ENCODE measurements at regions not wholly inside any gene's neighbourhood (a gene's known extent, or its start where the extent isn't known, plus 50 kb on each side); places are given as distances from the start of the nearest gene placed in this dataset.

- no peak overlapping the region for H3K4me2 ChIP-seq (ENCODE audit: low read depth, low read length, poor library complexity, severe bottlenecking)
- H3K9me3 ChIP-seq (ENCODE audit: insufficient read depth, low read length): no peaks in the 10 kb centered on the region
- no peaks in the 10 kb centered on the region for H3K36me3 ChIP-seq (ENCODE audit: low read length)
- H4K20me1 ChIP-seq (ENCODE audit: low read depth, low read length): no peaks in the 10 kb centered on the region
- no peak overlapping the region for H2AFZ ChIP-seq (ENCODE audit: low read depth, low read length, severe bottlenecking)
- H3K27ac ChIP-seq (ENCODE audit: low read depth, low read length): no peak overlapping the region
- H3K9ac ChIP-seq (ENCODE audit: low read length): no peak overlapping the region
- H3F3A ChIP-seq (ENCODE audit: insufficient read depth): no peaks in the 10 kb centered on the region
- H3K9me2 ChIP-seq (replicated peaks; ENCODE audit: insufficient read depth, low read length): no peaks in the 10 kb centered on the region
- H3K4me3 ChIP-seq (ENCODE audit: insufficient read depth, low read length, poor library complexity, severe bottlenecking): no peak overlapping the region
- no peaks in the 10 kb centered on the region for H3K27me3 ChIP-seq (ENCODE audit: low read length)
- TF ChIP-seq, protein P1, sequence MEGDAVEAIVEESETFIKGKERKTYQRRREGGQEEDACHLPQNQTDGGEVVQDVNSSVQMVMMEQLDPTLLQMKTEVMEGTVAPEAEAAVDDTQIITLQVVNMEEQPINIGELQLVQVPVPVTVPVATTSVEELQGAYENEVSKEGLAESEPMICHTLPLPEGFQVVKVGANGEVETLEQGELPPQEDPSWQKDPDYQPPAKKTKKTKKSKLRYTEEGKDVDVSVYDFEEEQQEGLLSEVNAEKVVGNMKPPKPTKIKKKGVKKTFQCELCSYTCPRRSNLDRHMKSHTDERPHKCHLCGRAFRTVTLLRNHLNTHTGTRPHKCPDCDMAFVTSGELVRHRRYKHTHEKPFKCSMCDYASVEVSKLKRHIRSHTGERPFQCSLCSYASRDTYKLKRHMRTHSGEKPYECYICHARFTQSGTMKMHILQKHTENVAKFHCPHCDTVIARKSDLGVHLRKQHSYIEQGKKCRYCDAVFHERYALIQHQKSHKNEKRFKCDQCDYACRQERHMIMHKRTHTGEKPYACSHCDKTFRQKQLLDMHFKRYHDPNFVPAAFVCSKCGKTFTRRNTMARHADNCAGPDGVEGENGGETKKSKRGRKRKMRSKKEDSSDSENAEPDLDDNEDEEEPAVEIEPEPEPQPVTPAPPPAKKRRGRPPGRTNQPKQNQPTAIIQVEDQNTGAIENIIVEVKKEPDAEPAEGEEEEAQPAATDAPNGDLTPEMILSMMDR (IDR thresholded peaks at IDR 0.05; ENCODE audit: insufficient read depth, low read length, poor library complexity, severe bottlenecking): no peak
- no peak for TF ChIP-seq EZH2phosphoT487 (conservative IDR thresholded peaks at IDR 0.05; ENCODE audit: low read length)
- no peaks in the 10 kb centered on the region for H3K79me2 ChIP-seq (ENCODE audit: insufficient read depth, low read length)
These were observed 454.2 kb upstream of the KLHL29 start for GRCh38 chr2:22930781-22931180.

- no peaks in the 10 kb centered on the region for H4K20me1 ChIP-seq (ENCODE audit: low read depth, low read length)
- H3F3A ChIP-seq (ENCODE audit: insufficient read depth): no peaks in the 10 kb centered on the region
- no peak overlapping the region for H3K9ac ChIP-seq (ENCODE audit: low read length)
- TF ChIP-seq EZH2phosphoT487 (conservative IDR thresholded peaks at IDR 0.05; ENCODE audit: low read length): no peak
- TF ChIP-seq, protein P1 (IDR thresholded peaks at IDR 0.05; ENCODE audit: insufficient read depth, low read length, poor library complexity, severe bottlenecking): no peak
- H3K9me3 ChIP-seq (ENCODE audit: insufficient read depth, low read length): no peaks in the 10 kb centered on the region
- no peaks in the 10 kb centered on the region for H3K9me2 ChIP-seq (replicated peaks; ENCODE audit: insufficient read depth, low read length)
- H2AFZ ChIP-seq (ENCODE audit: low read depth, low read length, severe bottlenecking): no peak overlapping the region
- no peak overlapping the region for H3K4me3 ChIP-seq (ENCODE audit: insufficient read depth, low read length, poor library complexity, severe bottlenecking)
- H3K27ac ChIP-seq (ENCODE audit: low read depth, low read length): no peak overlapping the region
- no peaks in the 10 kb centered on the region for H3K36me3 ChIP-seq (ENCODE audit: low read length)
- no peaks in the 10 kb centered on the region for H3K27me3 ChIP-seq (ENCODE audit: low read length)
- no peak overlapping the region for H3K4me2 ChIP-seq (ENCODE audit: low read depth, low read length, poor library complexity, severe bottlenecking)
- H3K79me2 ChIP-seq (ENCODE audit: insufficient read depth, low read length): no peaks in the 10 kb centered on the region
These were observed 452.7 kb upstream of the KLHL29 start for GRCh38 chr2:22932288-22932687.

GRCh38 chr2:22934747-22935146 is 450.2 kb upstream of the KLHL29 start:
- no peaks in the 10 kb centered on the region for H3K9me3 ChIP-seq (ENCODE audit: insufficient read depth, low read length)
- no peaks in the 10 kb centered on the region for H3F3A ChIP-seq (ENCODE audit: insufficient read depth)
- TF ChIP-seq EZH2phosphoT487 (conservative IDR thresholded peaks at IDR 0.05; ENCODE audit: low read length): no peak
- TF ChIP-seq, protein P1 (IDR thresholded peaks at IDR 0.05; ENCODE audit: insufficient read depth, low read length, poor library complexity, severe bottlenecking): no peak
- no peaks in the 10 kb centered on the region for H3K36me3 ChIP-seq (ENCODE audit: low read length)
- no peak overlapping the region for H3K4me3 ChIP-seq (ENCODE audit: insufficient read depth, low read length, poor library complexity, severe bottlenecking)
- no peaks in the 10 kb centered on the region for H4K20me1 ChIP-seq (ENCODE audit: low read depth, low read length)
- H3K9ac ChIP-seq (ENCODE audit: low read length): no peak overlapping the region
- no peaks in the 10 kb centered on the region for H3K79me2 ChIP-seq (ENCODE audit: insufficient read depth, low read length)
- no peaks in the 10 kb centered on the region for H3K27me3 ChIP-seq (ENCODE audit: low read length)
- no peak overlapping the region for H3K4me2 ChIP-seq (ENCODE audit: low read depth, low read length, poor library complexity, severe bottlenecking)
- no peak overlapping the region for H2AFZ ChIP-seq (ENCODE audit: low read depth, low read length, severe bottlenecking)
- H3K9me2 ChIP-seq (replicated peaks; ENCODE audit: insufficient read depth, low read length): no peaks in the 10 kb centered on the region
- no peak overlapping the region for H3K27ac ChIP-seq (ENCODE audit: low read depth, low read length)
